ENCODE measurements at regions not wholly inside any gene's neighbourhood (a gene's known extent, or its start where the extent isn't known, plus 50 kb on each side); places are given as distances from the start of the nearest gene placed in this dataset.

- DNase-seq (ENCODE audit: extremely low spot score), result no peak
- intact Hi-C loops (cut with DNase I), result loop anchor here (5.0 kb wide), 2 partner anchors 49 to 244 kb away; no protein-coding TSS in a partner anchor
- H3K27me3 ChIP-seq, result no peaks in the 10 kb centered on the region
- H3K36me3 ChIP-seq, result no peaks in the 10 kb centered on the region
- H3K4me1 ChIP-seq, result peaks cover 20 to 39% (median 36%) of the 10 kb centered on the region in 4 donors
- 95% methylated on average over 5 of the region's 5 CpGs for WGBS
- H3K4me3 ChIP-seq, result no peak overlapping the region
- H3K27ac ChIP-seq (replicated peaks in 1 of 4), result peak overlapping the region in 2 of 4 donors; percentile 71 to 79
- H3K9me3 ChIP-seq, result no peaks in the 10 kb centered on the region
- no peak for TF ChIP-seq EP300 (IDR thresholded peaks at IDR 0.05)
- no peak for TF ChIP-seq CTCF (IDR thresholded peaks at IDR 0.05)
- no peak for TF ChIP-seq POLR2AphosphoS5 (IDR thresholded peaks at IDR 0.05)
- TF ChIP-seq POLR2A (IDR thresholded peaks at IDR 0.05; ENCODE audit: low read depth), result no peak
These were observed 233.1 kb upstream of the ZNF217 start for GRCh38 chr20:53826597-53827291.

GRCh38 chr20:53826090-53826489 lies 232.5 kb upstream of the ZNF217 start:
- Histone ChIP-seq H3K36me3 (no peaks in the 10 kb centered on the region), H3K9me3 (no peaks in the 10 kb centered on the region), H3K4me3 (no peak overlapping the region), H3K27me3 (no peaks in the 10 kb centered on the region), H3K4me1 (peaks cover 20 to 39% (median 36%) of the 10 kb centered on the region in 4 donors), H3K27ac (replicated peaks in 1 of 4) (no peak overlapping the region)
- no peak for TF ChIP-seq EP300 (IDR thresholded peaks at IDR 0.05)
- TF ChIP-seq POLR2A (IDR thresholded peaks at IDR 0.05; ENCODE audit: low read depth), result no peak
- no peak for TF ChIP-seq POLR2AphosphoS5 (IDR thresholded peaks at IDR 0.05)
- TF ChIP-seq CTCF (IDR thresholded peaks at IDR 0.05), result no peak
- DNase-seq (ENCODE audit: extremely low spot score), result no peak
- 83% methylated on average over 2 of the region's 2 CpGs for WGBS
- intact Hi-C loops (cut with DNase I), result loop anchor here (5.0 kb wide), 2 partner anchors 49 to 244 kb away; no protein-coding TSS in a partner anchor

GRCh38 chr20:53825282-53825681 lies 231.6 kb upstream of the ZNF217 start:
- TF ChIP-seq CTCF (IDR thresholded peaks at IDR 0.05) (no peak), POLR2A (IDR thresholded peaks at IDR 0.05; ENCODE audit: low read depth) (no peak), EP300 (IDR thresholded peaks at IDR 0.05) (no peak), POLR2AphosphoS5 (IDR thresholded peaks at IDR 0.05) (no peak)
- Histone ChIP-seq H3K36me3 (no peaks in the 10 kb centered on the region), H3K4me1 (peaks cover 20 to 37% (median 31%) of the 10 kb centered on the region in 4 donors), H3K9me3 (no peaks in the 10 kb centered on the region), H3K27me3 (no peaks in the 10 kb centered on the region), H3K27ac (replicated peaks in 1 of 4) (no peak overlapping the region), H3K4me3 (no peak overlapping the region)
- intact Hi-C loops (cut with DNase I), result loop anchor here (5.0 kb wide), 2 partner anchors 48 to 243 kb away; no protein-coding TSS in a partner anchor
- 73% methylated on average over 4 of the region's 4 CpGs for WGBS
- no peak for DNase-seq (ENCODE audit: extremely low spot score)

GRCh38 chr20:53824779-53825178 lies 231.1 kb upstream of the ZNF217 start:
- WGBS, result 59% methylated on average over 4 of the region's 4 CpGs
- peaks cover 20 to 32% (median 26%) of the 10 kb centered on the region in 4 donors for H3K4me1 ChIP-seq
- H3K9me3 ChIP-seq, result no peaks in the 10 kb centered on the region
- no peak overlapping the region for H3K4me3 ChIP-seq
- H3K27me3 ChIP-seq, result no peaks in the 10 kb centered on the region
- H3K36me3 ChIP-seq, result no peaks in the 10 kb centered on the region
- intact Hi-C loops (cut with DNase I), result loop anchor here (5.0 kb wide), 2 partner anchors 47 to 242 kb away; no protein-coding TSS in a partner anchor
- DNase-seq (ENCODE audit: extremely low spot score), result no peak
- TF ChIP-seq POLR2A (IDR thresholded peaks at IDR 0.05; ENCODE audit: low read depth) (no peak), CTCF (IDR thresholded peaks at IDR 0.05) (no peak), POLR2AphosphoS5 (IDR thresholded peaks at IDR 0.05) (no peak), EP300 (IDR thresholded peaks at IDR 0.05) (no peak)
- no peak overlapping the region for H3K27ac ChIP-seq (replicated peaks in 1 of 4)
